Endothelial cell of umbilical vein (primary cell): ENCODE measurements at regions not wholly inside any gene's neighbourhood (a gene's known extent, or its start where the extent isn't known, plus 50 kb on each side); places are given as distances from the start of the nearest gene placed in this dataset.

Source experiments
- BruUV-seq: library from RNA; stranded (reverse); fragments of 400-500 nt; replicated peaks from 2 replicates; lab custom pipeline; 2021; lab: Mats Ljungman, UMichigan
- CTCF ChIA-PET: fragments of 300-600, 350-600 bp; sonication (Branson Sonifier 250); formaldehyde crosslinking; loops from one replicate; lab custom pipeline; 2021; ENCODE audit warnings: antibody characterized with exemption, inconsistent platforms; lab: Charles Lee
- POLR2A ChIA-PET: fragments of 300-600, 350-600 bp; sonication (Branson Sonifier 250); formaldehyde crosslinking; loops from one replicate; lab custom pipeline; 2021; ENCODE audit warnings: antibody characterized with exemption, inconsistent platforms; lab: Charles Lee
- DNase-seq: peaks from one replicate; pipeline ENCODE4 v3.0.0-alpha.2; 2011; ENCODE audit warnings: low read depth, low spot score
- FAIRE-seq: peaks from 2 replicates; lab custom pipeline; 2011; peaks lifted over from hg19 to GRCh38; lab: Jason Lieb, UNC
- H2AFZ ChIP-seq: 2 replicates; pipeline ENCODE4 v1.6.0; 2012; ENCODE audit warnings: low read depth, low read length, control low read depth, inconsistent platforms
- H3K27ac ChIP-seq: 2 replicates; pipeline ENCODE4 v1.5.1; 2011; ENCODE audit warnings: low read depth, mild to moderate bottlenecking, control low read depth, low read length, moderate library complexity; ENCODE audit not compliant: insufficient read depth
- H3K27me3 ChIP-seq, 2 experiments: 2 replicates each; pipeline versions ENCODE4 v1.6.0 to v1.6.1; 2011; ENCODE audit warnings: low read length in 2 of 2, mixed read lengths in 1 of 2; ENCODE audit not compliant: control insufficient read depth in 2 of 2, insufficient read depth in 2 of 2
- H3K36me3 ChIP-seq, 2 experiments: 2 replicates in 1 of 2; 3 replicates in 1 of 2; pipeline ENCODE4 v1.5.1; 2011; ENCODE audit warnings: low read length in 2 of 2, mild to moderate bottlenecking in 1 of 2, moderate library complexity in 1 of 2; ENCODE audit not compliant: control insufficient read depth in 2 of 2, insufficient read depth in 2 of 2; ENCODE audit errors: extremely low read depth in 1 of 2
- H3K4me1 ChIP-seq: 3 replicates; pipeline ENCODE4 v1.5.1; 2011; ENCODE audit warnings: mild to moderate bottlenecking, low read length; ENCODE audit not compliant: control insufficient read depth, insufficient read depth; ENCODE audit errors: extremely low read depth
- H3K4me2 ChIP-seq: 2 replicates; pipeline ENCODE4 v1.6.1; 2011; ENCODE audit warnings: low read length, control low read depth, mixed read lengths; ENCODE audit not compliant: insufficient read depth
- H3K4me3 ChIP-seq, 3 experiments: fragments of 200-600 bp in 1 of 3; sonication (generic), shearing (Covaris generic) in 1 of 3; replicated peaks in 1 of 3; 2 replicates each; pipeline ENCODE4 v1.5.1; 2011 to 2016; ENCODE audit warnings: control low read depth in 3 of 3, low read length in 3 of 3, mild to moderate bottlenecking in 2 of 3, inconsistent platforms in 1 of 3, low read depth in 1 of 3, moderate library complexity in 1 of 3; ENCODE audit not compliant: insufficient read depth in 1 of 3
- H3K79me2 ChIP-seq: 2 replicates; pipeline ENCODE4 v1.6.0; 2012; ENCODE audit warnings: low read length, inconsistent platforms; ENCODE audit not compliant: control insufficient read depth, insufficient read depth
- H3K9ac ChIP-seq: replicated peaks from 2 replicates; pipeline ENCODE3; 2011; ENCODE audit warnings: low read length, control low read depth; ENCODE audit not compliant: insufficient read depth; ENCODE audit errors: extremely low read depth
- H3K9me1 ChIP-seq: replicated peaks from 3 replicates; pipeline ENCODE4 v1.6.0; 2011; ENCODE audit warnings: mild to moderate bottlenecking, low read length; ENCODE audit not compliant: control insufficient read depth, insufficient read depth; ENCODE audit errors: extremely low read depth
- H3K9me3 ChIP-seq: replicated peaks from 2 replicates; pipeline ENCODE4 v1.5.1; 2012; ENCODE audit warnings: low read length, inconsistent platforms; ENCODE audit not compliant: control insufficient read depth, insufficient read depth
- H4K20me1 ChIP-seq: replicated peaks from 2 replicates; pipeline ENCODE3; 2011; ENCODE audit warnings: mild to moderate bottlenecking, low read length; ENCODE audit not compliant: control insufficient read depth, insufficient read depth; ENCODE audit errors: extremely low read depth
- EZH2 ChIP-seq: IDR thresholded peaks from 2 replicates; pipeline ENCODE4 v1.6.1; 2012; ENCODE audit warnings: borderline replicate concordance, low read depth, mild to moderate bottlenecking, moderate library complexity, low read length, inconsistent platforms; ENCODE audit not compliant: severe bottlenecking
- FOS ChIP-seq: IDR thresholded peaks from 2 replicates; pipeline ENCODE4 v1.6.1; 2011; ENCODE audit warnings: mild to moderate bottlenecking, low read length, moderate library complexity, borderline replicate concordance; ENCODE audit not compliant: insufficient read depth
- GATA2 ChIP-seq: IDR thresholded peaks from 2 replicates; pipeline ENCODE4 v1.7.0; 2011; ENCODE audit warnings: low read depth, mild to moderate bottlenecking, moderate library complexity, mixed read lengths, low read length; ENCODE audit not compliant: insufficient read length, insufficient read depth
- JUN ChIP-seq: IDR thresholded peaks from 2 replicates; pipeline ENCODE4 v1.6.1; 2011; ENCODE audit warnings: borderline replicate concordance, low read depth; ENCODE audit not compliant: insufficient read length, insufficient read depth
- MYC ChIP-seq: IDR thresholded peaks from one replicate; pipeline ENCODE4 v1.6.1; 2011; ENCODE audit warnings: mild to moderate bottlenecking, low read depth, low read length
- POLR2A ChIP-seq: IDR thresholded peaks from 2 replicates; pipeline ENCODE4 v1.6.1; 2012; ENCODE audit warnings: low read depth, mild to moderate bottlenecking, control low read depth, low read length
- POLR2AphosphoS5 ChIP-seq: IDR thresholded peaks from 2 replicates; pipeline ENCODE4 v1.6.1; 2012; ENCODE audit warnings: low read depth, mild to moderate bottlenecking, control low read depth, low read length, moderate library complexity; ENCODE audit not compliant: insufficient read depth
- dilution Hi-C: fragments of 300-500 bp; cut with MboI; formaldehyde crosslinking; loops from one replicate; pipeline ENCODE4 v1.15.0; 2019; ENCODE audit warnings: low sequenced_read_pairs; ENCODE audit not compliant: extremely low pct_ligation_motif_present
- intact Hi-C: fragments of 100-400 bp; cut with micrococcal nuclease; formaldehyde crosslinking; loops from one replicate; pipeline ENCODE4 v1.10.0; 2022
- TF ChIP-seq, protein P1 (sequence below): IDR thresholded peaks from 2 replicates; pipeline ENCODE4 v1.6.1; 2011; ENCODE audit not compliant: insufficient read depth, insufficient read length
- TF ChIP-seq, protein P2 (sequence below), 2 donors: IDR thresholded peaks; 1 replicate in 1 of 2; 2 replicates in 1 of 2; pipeline ENCODE4 v1.5.1; 2011; ENCODE audit warnings: low read length in 2 of 2, mild to moderate bottlenecking in 2 of 2, moderate library complexity in 2 of 2, control low read depth in 1 of 2, inconsistent platforms in 1 of 2, low read depth in 1 of 2; ENCODE audit not compliant: insufficient read depth in 1 of 2; ENCODE audit errors: extremely low read depth in 1 of 2

DNA sequence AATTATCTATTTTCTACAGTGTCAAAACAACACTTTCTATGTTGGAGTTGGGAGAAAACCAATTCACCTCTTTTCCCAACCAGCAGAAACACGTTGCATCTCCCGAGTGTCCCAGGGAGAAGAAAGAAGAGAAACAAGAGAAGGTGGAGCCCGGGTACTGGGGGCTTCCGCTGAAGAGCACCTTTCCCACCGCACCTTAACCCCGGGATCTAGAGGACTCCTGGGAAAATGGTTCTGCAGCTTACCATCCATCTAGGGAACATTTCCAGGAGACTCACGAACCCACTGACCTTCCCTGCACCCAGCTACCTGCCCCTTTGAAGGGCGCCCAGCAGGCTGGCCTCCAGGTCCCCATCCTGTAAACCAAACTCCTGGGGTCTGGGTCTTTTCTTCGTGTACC, 346.8 kb downstream of the TCERG1L start:
- no peak for FAIRE-seq

More for the DNA sequence above, 346.8 kb downstream of the TCERG1L start:
- no peak overlapping the region for H3K27ac ChIP-seq
- no peaks in the 10 kb centered on the region for H3K27me3 ChIP-seq
- no peak overlapping the region for H2AFZ ChIP-seq
- TF ChIP-seq JUN (no peak), MYC (no peak), EZH2 (no peak), FOS (no peak), POLR2AphosphoS5 (no peak), POLR2A (no peak), GATA2 (no peak)
- TF ChIP-seq, protein P1, sequence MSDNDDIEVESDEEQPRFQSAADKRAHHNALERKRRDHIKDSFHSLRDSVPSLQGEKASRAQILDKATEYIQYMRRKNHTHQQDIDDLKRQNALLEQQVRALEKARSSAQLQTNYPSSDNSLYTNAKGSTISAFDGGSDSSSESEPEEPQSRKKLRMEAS = no peak
- TF ChIP-seq, protein P2, sequence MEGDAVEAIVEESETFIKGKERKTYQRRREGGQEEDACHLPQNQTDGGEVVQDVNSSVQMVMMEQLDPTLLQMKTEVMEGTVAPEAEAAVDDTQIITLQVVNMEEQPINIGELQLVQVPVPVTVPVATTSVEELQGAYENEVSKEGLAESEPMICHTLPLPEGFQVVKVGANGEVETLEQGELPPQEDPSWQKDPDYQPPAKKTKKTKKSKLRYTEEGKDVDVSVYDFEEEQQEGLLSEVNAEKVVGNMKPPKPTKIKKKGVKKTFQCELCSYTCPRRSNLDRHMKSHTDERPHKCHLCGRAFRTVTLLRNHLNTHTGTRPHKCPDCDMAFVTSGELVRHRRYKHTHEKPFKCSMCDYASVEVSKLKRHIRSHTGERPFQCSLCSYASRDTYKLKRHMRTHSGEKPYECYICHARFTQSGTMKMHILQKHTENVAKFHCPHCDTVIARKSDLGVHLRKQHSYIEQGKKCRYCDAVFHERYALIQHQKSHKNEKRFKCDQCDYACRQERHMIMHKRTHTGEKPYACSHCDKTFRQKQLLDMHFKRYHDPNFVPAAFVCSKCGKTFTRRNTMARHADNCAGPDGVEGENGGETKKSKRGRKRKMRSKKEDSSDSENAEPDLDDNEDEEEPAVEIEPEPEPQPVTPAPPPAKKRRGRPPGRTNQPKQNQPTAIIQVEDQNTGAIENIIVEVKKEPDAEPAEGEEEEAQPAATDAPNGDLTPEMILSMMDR (IDR thresholded peaks at IDR 0.05; ENCODE audit: extremely low read depth in 1 of 2, insufficient read depth in 1 of 2, low read depth in 1 of 2, low read length in 2 of 2) = no peak
- DNase-seq = no peak
- POLR2A ChIA-PET = no interaction called here
- no peaks in the 10 kb centered on the region for H3K36me3 ChIP-seq
- H3K79me2 ChIP-seq = no peaks in the 10 kb centered on the region
- CTCF ChIA-PET = no interaction called here
- no peaks in the 10 kb centered on the region for H3K4me1 ChIP-seq
- H3K4me3 ChIP-seq = no peak overlapping the region
- dilution Hi-C loops (no loop called here), intact Hi-C loops (no loop called here)
- H3K9me1 ChIP-seq = no peaks in the 10 kb centered on the region
- H3K4me2 ChIP-seq = no peak overlapping the region
- H3K9me3 ChIP-seq = peaks cover 3% of the 10 kb centered on the region
- BruUV-seq = no TSS peak
- H4K20me1 ChIP-seq = no peaks in the 10 kb centered on the region
- H3K9ac ChIP-seq = no peak overlapping the region
